Breast epithelium (tissue), 4 donors: ENCODE measurements at regions not wholly inside any gene's neighbourhood (a gene's known extent, or its start where the extent isn't known, plus 50 kb on each side); places are given as distances from the start of the nearest gene placed in this dataset.

Source experiments
- DNase-seq, 2 donors: peaks; one replicate each; pipeline ENCODE4 v3.0.0-alpha.2; 2019; ENCODE audit warnings: low spot score in 2 of 2
- H3K27ac ChIP-seq, 2 donors: fragments of 200-600 bp; sonication (generic) in 1 of 2; one replicate each; pipeline ENCODE4 v1.5.1; 2016 to 2019; ENCODE audit warnings: mild to moderate bottlenecking in 1 of 2
- H3K27me3 ChIP-seq, 2 donors: fragments of 200-600 bp; sonication (generic) in 1 of 2; one replicate each; pipeline versions ENCODE4 v1.5.1 to v1.6.0; 2017 to 2019; ENCODE audit warnings: control low read depth in 1 of 2, mild to moderate bottlenecking in 1 of 2
- H3K36me3 ChIP-seq: fragments of 200-600 bp; one replicate; pipeline ENCODE4 v1.5.1; 2019
- H3K4me1 ChIP-seq, 2 donors: fragments of 200-600 bp; sonication (generic); one replicate each; pipeline ENCODE4 v1.5.1; 2016 to 2019; ENCODE audit warnings: control low read depth in 1 of 2
- H3K4me3 ChIP-seq, 3 donors: fragments of 200-600 bp; sonication (generic); 1 replicate in 2 of 3; 2 replicates in 1 of 3; pipeline ENCODE4 v1.5.1; 2016 to 2019; ENCODE audit warnings: mild to moderate bottlenecking in 3 of 3, moderate library complexity in 2 of 3
- H3K9me3 ChIP-seq, 2 donors: fragments of 200-600 bp; sonication (generic) in 1 of 2; one replicate each; pipeline ENCODE4 v1.5.1; 2016 to 2019; ENCODE audit warnings: control low read depth in 1 of 2
- POLR2A ChIP-seq: fragments of 450-650 bp; IDR thresholded peaks from one replicate; pipeline ENCODE4 v1.6.1; 2016; ENCODE audit warnings: antibody characterized with exemption, mild to moderate bottlenecking, moderate library complexity
- POLR2AphosphoS5 ChIP-seq, 3 donors: sonication (generic); formaldehyde crosslinking; IDR thresholded peaks; one replicate each; pipeline ENCODE4 v1.6.1; 2017; ENCODE audit warnings: antibody characterized with exemption in 3 of 3
- intact Hi-C: fragments of 100-400 bp; cut with DNase I; formaldehyde crosslinking; loops from one replicate; pipeline ENCODE4 v1.15.1; 2023; ENCODE audit warnings: low total_unique reads
- TF ChIP-seq, protein P1 (sequence below), 3 donors: fragments of 450-650 bp; IDR thresholded peaks; one replicate each; pipeline ENCODE4 v1.5.1; 2016 to 2017; ENCODE audit warnings: antibody characterized with exemption in 3 of 3, mild to moderate bottlenecking in 3 of 3, moderate library complexity in 3 of 3

GRCh38 chr4:18075823-18076433, 54.4 kb upstream of the LCORL start:
- Histone ChIP-seq H3K36me3 (no peaks in the 10 kb centered on the region), H3K27ac (no peak overlapping the region), H3K27me3 (no peaks in the 10 kb centered on the region), H3K4me3 (no peak overlapping the region), H3K9me3 (no peaks in the 10 kb centered on the region), H3K4me1 (no peaks in the 10 kb centered on the region)
- TF ChIP-seq POLR2A, result no peak
- TF ChIP-seq, protein P1, sequence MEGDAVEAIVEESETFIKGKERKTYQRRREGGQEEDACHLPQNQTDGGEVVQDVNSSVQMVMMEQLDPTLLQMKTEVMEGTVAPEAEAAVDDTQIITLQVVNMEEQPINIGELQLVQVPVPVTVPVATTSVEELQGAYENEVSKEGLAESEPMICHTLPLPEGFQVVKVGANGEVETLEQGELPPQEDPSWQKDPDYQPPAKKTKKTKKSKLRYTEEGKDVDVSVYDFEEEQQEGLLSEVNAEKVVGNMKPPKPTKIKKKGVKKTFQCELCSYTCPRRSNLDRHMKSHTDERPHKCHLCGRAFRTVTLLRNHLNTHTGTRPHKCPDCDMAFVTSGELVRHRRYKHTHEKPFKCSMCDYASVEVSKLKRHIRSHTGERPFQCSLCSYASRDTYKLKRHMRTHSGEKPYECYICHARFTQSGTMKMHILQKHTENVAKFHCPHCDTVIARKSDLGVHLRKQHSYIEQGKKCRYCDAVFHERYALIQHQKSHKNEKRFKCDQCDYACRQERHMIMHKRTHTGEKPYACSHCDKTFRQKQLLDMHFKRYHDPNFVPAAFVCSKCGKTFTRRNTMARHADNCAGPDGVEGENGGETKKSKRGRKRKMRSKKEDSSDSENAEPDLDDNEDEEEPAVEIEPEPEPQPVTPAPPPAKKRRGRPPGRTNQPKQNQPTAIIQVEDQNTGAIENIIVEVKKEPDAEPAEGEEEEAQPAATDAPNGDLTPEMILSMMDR (IDR thresholded peaks at IDR 0.05), result no peak
- no peak for TF ChIP-seq POLR2AphosphoS5 (IDR thresholded peaks at IDR 0.05)
- intact Hi-C loops, result no loop called here
- no peak for DNase-seq

GRCh38 chr4:18071894-18072293, 50.3 kb upstream of the LCORL start:
- H3K9me3 ChIP-seq, result no peaks in the 10 kb centered on the region
- intact Hi-C loops, result no loop called here
- TF ChIP-seq, protein P1 (IDR thresholded peaks at IDR 0.05), result no peak
- no peak for TF ChIP-seq POLR2AphosphoS5 (IDR thresholded peaks at IDR 0.05)
- no peak for TF ChIP-seq POLR2A
- no peaks in the 10 kb centered on the region for H3K36me3 ChIP-seq
- no peaks in the 10 kb centered on the region for H3K27me3 ChIP-seq
- DNase-seq, result no peak
- H3K4me1 ChIP-seq, result no peaks in the 10 kb centered on the region
- no peak overlapping the region for H3K27ac ChIP-seq
- H3K4me3 ChIP-seq, result no peak overlapping the region
